Fibroblast of villous mesenchyme (primary cell): ENCODE measurements at regions not wholly inside any gene's neighbourhood (a gene's known extent, or its start where the extent isn't known, plus 50 kb on each side); places are given as distances from the start of the nearest gene placed in this dataset.

ENCODE experiments used
- DNase-seq: peaks from one replicate; pipeline ENCODE4 v3.0.0-alpha.2; 2010; ENCODE audit warnings: low read depth
- H3K4me3 ChIP-seq: 2 replicates; pipeline ENCODE4 v1.5.1; 2011; ENCODE audit warnings: low read depth, mild to moderate bottlenecking, low read length
- CTCF ChIP-seq: IDR thresholded peaks from 2 replicates; pipeline ENCODE4 v1.5.1; 2012; ENCODE audit warnings: low read depth, mild to moderate bottlenecking, low read length; ENCODE audit not compliant: insufficient read depth

- TF ChIP-seq CTCF: no peak
- no peak for DNase-seq
- no peak overlapping the region for H3K4me3 ChIP-seq
These were observed 97.9 kb upstream of the MBNL2 start for GRCh38 chr13:97124206-97124605.

GRCh38 chr13:97124915-97125809 is 97.0 kb upstream of the MBNL2 start:
- peak; percentile 14 for TF ChIP-seq CTCF
- no peak overlapping the region for H3K4me3 ChIP-seq
- DNase-seq: peak; percentile 98

DNA sequence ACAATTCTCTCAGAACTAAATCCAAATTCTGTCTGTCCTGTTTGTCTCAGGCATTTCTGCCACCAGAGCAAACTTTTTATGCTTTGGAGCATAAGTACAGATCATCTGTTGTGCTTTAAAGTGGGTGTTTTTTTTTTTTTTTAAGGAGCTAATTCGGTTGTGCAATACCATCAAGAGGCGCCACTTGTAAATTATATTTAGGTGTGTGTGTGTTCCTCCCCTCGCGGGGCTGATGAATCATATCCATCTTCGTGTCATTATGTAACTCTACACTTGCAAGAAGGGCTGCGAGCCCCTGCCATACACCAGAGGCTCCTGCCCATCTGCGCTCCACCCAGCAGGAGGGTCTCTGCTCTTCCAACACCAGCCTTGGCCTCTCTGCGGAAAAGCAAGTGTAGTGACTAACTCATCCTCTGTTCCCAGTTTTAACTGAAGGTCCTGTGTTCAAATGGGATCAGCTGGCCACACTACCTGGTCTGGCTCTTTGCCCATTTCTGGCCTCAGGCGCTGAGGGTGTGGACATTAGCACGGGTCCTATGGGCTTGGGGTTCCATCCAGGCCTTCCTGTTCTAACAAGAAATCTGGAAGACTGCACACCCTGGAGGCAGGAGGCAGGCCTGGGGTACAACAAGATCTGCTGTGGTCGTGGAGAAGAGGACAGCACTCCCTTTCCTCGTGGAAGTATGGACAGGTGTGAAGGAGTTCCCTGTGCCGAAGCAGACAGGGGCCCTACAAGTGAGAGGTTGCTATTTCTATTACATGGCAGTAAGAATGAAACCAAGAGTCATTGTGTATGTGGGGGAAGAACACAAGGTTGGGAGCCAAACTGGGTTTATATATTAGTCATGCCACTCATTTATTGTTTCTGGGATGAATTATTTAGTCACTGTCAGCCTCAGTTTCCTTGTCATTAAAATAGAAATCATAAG is 96.1 kb upstream of the MBNL2 start:
- peak overlapping the region; percentile 21 for H3K4me3 ChIP-seq
- DNase-seq: peak; percentile 94

GRCh38 chr13:97127842-97128241 is 94.3 kb upstream of the MBNL2 start:
- TF ChIP-seq CTCF: no peak
- H3K4me3 ChIP-seq: no peak overlapping the region
- peak; percentile 67 for DNase-seq

More for the DNA sequence above, 96.1 kb upstream of the MBNL2 start:
- TF ChIP-seq CTCF: peak; percentile 3

DNA sequence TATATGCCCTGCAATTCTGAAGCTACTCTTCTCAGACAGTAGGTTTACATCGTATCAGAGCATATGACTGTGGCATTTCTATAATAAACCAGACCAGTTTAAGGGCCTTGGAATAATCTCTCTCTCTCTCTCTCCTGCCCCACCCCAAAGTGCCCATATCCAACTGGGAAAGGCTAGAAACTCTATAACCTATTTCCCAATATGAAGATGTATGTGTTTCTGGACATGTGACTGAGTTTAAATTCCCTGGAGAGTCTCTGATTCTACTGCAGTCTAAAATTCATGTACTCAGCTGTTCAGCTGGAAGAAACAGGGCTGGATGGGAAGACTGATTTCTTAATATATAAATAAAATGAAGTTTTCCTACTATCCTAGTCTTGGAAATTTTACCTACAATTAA is 91.9 kb upstream of the MBNL2 start:
- no peak for TF ChIP-seq CTCF
- peak; percentile 82 for DNase-seq
- no peak overlapping the region for H3K4me3 ChIP-seq

GRCh38 chr13:97131447-97131846 is 90.7 kb upstream of the MBNL2 start:
- TF ChIP-seq CTCF: no peak
- no peak for DNase-seq
- no peak overlapping the region for H3K4me3 ChIP-seq
